Fibroblast of villous mesenchyme (primary cell): ENCODE measurements at regions not wholly inside any gene's neighbourhood (a gene's known extent, or its start where the extent isn't known, plus 50 kb on each side); places are given as distances from the start of the nearest gene placed in this dataset.

Experiments
- DNase-seq: peaks from one replicate; pipeline ENCODE4 v3.0.0-alpha.2; 2010; ENCODE audit warnings: low read depth
- H3K4me3 ChIP-seq: 2 replicates; pipeline ENCODE4 v1.5.1; 2011; ENCODE audit warnings: low read depth, mild to moderate bottlenecking, low read length
- TF ChIP-seq, protein P1 (sequence below): IDR thresholded peaks from 2 replicates; pipeline ENCODE4 v1.5.1; 2012; ENCODE audit warnings: low read depth, mild to moderate bottlenecking, low read length; ENCODE audit not compliant: insufficient read depth

DNA sequence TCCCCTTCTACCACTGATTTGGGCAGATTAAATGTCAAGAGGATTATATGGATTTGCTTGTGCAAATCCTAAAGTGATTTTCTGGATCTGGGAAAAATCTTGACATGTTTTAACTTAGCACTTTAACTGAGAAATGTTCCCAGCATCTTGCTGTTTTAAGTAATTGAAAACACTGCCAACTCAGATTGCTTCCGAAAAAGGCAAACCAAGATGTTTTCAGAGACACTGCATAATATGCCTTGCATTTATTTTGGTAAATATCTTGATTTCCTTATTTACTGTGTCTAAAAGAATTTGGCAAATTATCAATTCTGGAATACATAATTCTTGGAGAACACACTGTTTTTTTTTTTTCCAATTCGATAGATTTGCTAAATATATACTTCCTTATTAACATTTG lies 385.0 kb upstream of the FAM98A start:
- TF ChIP-seq, protein P1, sequence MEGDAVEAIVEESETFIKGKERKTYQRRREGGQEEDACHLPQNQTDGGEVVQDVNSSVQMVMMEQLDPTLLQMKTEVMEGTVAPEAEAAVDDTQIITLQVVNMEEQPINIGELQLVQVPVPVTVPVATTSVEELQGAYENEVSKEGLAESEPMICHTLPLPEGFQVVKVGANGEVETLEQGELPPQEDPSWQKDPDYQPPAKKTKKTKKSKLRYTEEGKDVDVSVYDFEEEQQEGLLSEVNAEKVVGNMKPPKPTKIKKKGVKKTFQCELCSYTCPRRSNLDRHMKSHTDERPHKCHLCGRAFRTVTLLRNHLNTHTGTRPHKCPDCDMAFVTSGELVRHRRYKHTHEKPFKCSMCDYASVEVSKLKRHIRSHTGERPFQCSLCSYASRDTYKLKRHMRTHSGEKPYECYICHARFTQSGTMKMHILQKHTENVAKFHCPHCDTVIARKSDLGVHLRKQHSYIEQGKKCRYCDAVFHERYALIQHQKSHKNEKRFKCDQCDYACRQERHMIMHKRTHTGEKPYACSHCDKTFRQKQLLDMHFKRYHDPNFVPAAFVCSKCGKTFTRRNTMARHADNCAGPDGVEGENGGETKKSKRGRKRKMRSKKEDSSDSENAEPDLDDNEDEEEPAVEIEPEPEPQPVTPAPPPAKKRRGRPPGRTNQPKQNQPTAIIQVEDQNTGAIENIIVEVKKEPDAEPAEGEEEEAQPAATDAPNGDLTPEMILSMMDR, result no peak
- no peak overlapping the region for H3K4me3 ChIP-seq
- DNase-seq, result no peak

DNA sequence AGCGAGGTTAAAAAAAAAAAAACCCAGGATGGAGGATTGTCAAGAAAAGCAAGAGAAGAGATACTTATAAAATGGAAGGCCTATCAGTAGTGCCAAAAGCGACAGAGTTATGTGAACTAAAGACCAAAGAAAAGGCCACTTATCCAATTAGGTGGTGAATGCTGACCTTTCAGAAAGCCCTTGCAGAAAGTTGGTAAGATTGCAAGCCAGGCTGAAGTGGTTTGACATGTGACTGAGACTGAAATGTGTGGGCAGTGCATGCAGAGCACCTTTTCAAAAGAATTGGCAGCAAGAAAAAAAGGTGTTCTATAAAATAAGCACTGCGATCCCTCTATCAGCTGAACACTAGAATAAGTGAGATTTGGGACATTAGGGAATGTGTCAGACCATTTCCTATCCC lies 379.4 kb upstream of the FAM98A start:
- H3K4me3 ChIP-seq, result no peak overlapping the region
- TF ChIP-seq, protein P1, result no peak
- DNase-seq, result no peak

DNA sequence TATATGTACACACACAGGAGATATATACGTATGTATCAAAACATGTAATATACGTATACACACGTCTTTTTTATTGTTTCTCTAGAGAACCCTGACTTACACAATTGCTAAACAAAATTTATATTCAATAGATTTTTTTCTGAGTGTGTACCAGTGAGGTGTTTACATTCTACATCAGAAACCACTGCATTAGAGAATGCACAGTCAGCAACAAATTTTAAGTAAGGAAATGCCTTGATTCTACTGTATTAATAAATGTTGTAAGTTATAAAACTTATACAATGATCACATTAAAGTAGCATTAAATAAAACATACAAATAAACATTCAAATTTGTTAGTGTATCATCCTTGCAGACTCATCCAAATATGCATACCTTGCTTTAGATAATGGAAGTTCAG lies 376.4 kb upstream of the FAM98A start:
- no peak for DNase-seq
- TF ChIP-seq, protein P1, result no peak
- H3K4me3 ChIP-seq, result no peak overlapping the region

DNA sequence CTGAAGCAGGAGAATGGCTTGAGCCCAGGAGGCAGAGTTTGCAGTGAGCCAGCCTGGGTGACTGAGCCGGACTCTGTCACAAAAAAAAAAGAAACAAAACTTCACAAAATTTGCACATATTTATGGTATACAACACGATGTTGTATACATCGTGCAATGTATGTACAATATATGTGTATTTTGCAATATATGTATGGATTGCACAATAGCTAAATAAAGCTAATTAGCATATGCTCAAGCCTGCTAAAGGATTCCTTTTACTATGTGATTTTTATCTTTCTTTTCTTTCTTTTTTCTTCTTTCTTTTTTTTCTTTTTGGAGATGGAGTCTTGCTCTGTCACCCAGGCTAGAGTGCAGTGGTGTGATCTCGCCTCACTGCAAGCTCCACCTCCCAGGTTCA lies 368.0 kb upstream of the FAM98A start:
- H3K4me3 ChIP-seq, result no peak overlapping the region
- TF ChIP-seq, protein P1, result no peak
- no peak for DNase-seq

DNA sequence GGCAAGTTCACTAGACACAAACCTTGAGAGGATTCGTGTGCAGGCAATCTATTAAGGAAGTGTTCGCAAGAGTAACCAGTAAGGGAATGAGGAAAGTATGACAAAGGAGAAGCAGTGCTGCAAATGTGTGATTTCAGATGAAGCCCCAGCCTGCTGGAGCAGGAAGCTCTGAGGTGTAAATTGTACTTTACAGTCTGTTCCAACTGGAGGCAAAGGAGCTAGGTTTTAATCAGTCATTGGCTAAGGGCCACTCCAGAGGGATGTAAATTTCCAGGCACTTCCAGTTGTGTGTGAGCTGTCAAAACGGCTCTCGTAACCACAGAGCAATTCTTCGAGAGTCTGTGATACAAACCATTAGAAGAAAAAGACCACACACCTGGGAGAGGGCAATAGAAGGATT lies 359.5 kb upstream of the FAM98A start:
- no peak for DNase-seq
- TF ChIP-seq, protein P1, result no peak
- no peak overlapping the region for H3K4me3 ChIP-seq

DNA sequence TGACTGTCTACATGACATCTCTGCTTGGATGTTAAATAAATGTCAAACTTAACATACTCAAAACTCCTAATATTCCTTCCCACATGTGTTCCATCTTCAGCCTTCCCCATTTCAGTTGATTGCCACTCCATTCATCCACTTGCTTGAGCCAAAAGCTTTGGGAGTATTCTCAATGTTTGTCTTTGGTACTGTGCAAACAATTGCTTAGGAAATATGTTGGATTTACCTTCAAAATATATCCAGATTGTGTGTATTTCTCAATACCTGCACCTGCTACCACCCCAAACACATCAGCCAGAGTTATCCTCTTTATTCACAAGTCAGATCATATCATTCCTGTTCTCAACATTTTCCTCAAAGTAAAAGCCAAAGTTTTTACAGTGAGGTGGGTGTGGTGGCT lies 350.3 kb upstream of the FAM98A start:
- no peak overlapping the region for H3K4me3 ChIP-seq
- TF ChIP-seq, protein P1, result no peak
- no peak for DNase-seq

DNA sequence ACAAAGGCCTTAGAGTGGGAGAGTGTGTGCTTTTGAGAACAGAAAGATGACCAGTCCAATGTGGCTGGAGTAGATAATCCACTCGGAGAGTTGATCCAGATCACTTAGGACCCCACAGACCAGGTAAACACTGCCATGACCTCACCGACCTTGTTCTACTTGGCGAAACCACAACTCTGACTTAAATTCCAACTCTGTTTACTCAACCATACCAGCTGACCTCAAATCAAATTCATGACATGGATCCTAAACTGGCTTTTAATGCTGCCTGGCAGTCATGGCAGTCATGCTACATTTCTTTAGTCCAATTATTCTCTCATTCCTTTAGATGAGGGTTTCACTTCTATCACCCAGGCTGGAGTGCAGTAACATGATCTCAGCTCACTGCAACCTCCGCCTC lies 347.1 kb upstream of the FAM98A start:
- no peak overlapping the region for H3K4me3 ChIP-seq
- TF ChIP-seq, protein P1, result no peak
- DNase-seq, result no peak
